Endothelial cell of umbilical vein (primary cell): ENCODE measurements at regions not wholly inside any gene's neighbourhood (a gene's known extent, or its start where the extent isn't known, plus 50 kb on each side); places are given as distances from the start of the nearest gene placed in this dataset.

Experiments used
- BruUV-seq: library from RNA; stranded (reverse); fragments of 400-500 nt; replicated peaks from 2 replicates; lab custom pipeline; 2021; lab: Mats Ljungman, UMichigan
- CTCF ChIA-PET: fragments of 300-600, 350-600 bp; sonication (Branson Sonifier 250); formaldehyde crosslinking; loops from one replicate; lab custom pipeline; 2021; ENCODE audit warnings: antibody characterized with exemption, inconsistent platforms; lab: Charles Lee
- POLR2A ChIA-PET: fragments of 300-600, 350-600 bp; sonication (Branson Sonifier 250); formaldehyde crosslinking; loops from one replicate; lab custom pipeline; 2021; ENCODE audit warnings: antibody characterized with exemption, inconsistent platforms; lab: Charles Lee
- DNase-seq: peaks from one replicate; pipeline ENCODE4 v3.0.0-alpha.2; 2011; ENCODE audit warnings: low read depth, low spot score
- FAIRE-seq: peaks from 2 replicates; lab custom pipeline; 2011; peaks lifted over from hg19 to GRCh38; lab: Jason Lieb, UNC
- H2AFZ ChIP-seq: 2 replicates; pipeline ENCODE4 v1.6.0; 2012; ENCODE audit warnings: low read depth, low read length, control low read depth, inconsistent platforms
- H3K27ac ChIP-seq: 2 replicates; pipeline ENCODE4 v1.5.1; 2011; ENCODE audit warnings: low read depth, mild to moderate bottlenecking, control low read depth, low read length, moderate library complexity; ENCODE audit not compliant: insufficient read depth
- H3K27me3 ChIP-seq, 2 experiments: 2 replicates each; pipeline versions ENCODE4 v1.6.0 to v1.6.1; 2011; ENCODE audit warnings: low read length in 2 of 2, mixed read lengths in 1 of 2; ENCODE audit not compliant: control insufficient read depth in 2 of 2, insufficient read depth in 2 of 2
- H3K36me3 ChIP-seq, 2 experiments: 2 replicates in 1 of 2; 3 replicates in 1 of 2; pipeline ENCODE4 v1.5.1; 2011; ENCODE audit warnings: low read length in 2 of 2, mild to moderate bottlenecking in 1 of 2, moderate library complexity in 1 of 2; ENCODE audit not compliant: control insufficient read depth in 2 of 2, insufficient read depth in 2 of 2; ENCODE audit errors: extremely low read depth in 1 of 2
- H3K4me1 ChIP-seq: 3 replicates; pipeline ENCODE4 v1.5.1; 2011; ENCODE audit warnings: mild to moderate bottlenecking, low read length; ENCODE audit not compliant: control insufficient read depth, insufficient read depth; ENCODE audit errors: extremely low read depth
- H3K4me2 ChIP-seq: 2 replicates; pipeline ENCODE4 v1.6.1; 2011; ENCODE audit warnings: low read length, control low read depth, mixed read lengths; ENCODE audit not compliant: insufficient read depth
- H3K4me3 ChIP-seq, 3 experiments: fragments of 200-600 bp in 1 of 3; sonication (generic), shearing (Covaris generic) in 1 of 3; replicated peaks in 1 of 3; 2 replicates each; pipeline ENCODE4 v1.5.1; 2011 to 2016; ENCODE audit warnings: control low read depth in 3 of 3, low read length in 3 of 3, mild to moderate bottlenecking in 2 of 3, inconsistent platforms in 1 of 3, low read depth in 1 of 3, moderate library complexity in 1 of 3; ENCODE audit not compliant: insufficient read depth in 1 of 3
- H3K79me2 ChIP-seq: 2 replicates; pipeline ENCODE4 v1.6.0; 2012; ENCODE audit warnings: low read length, inconsistent platforms; ENCODE audit not compliant: control insufficient read depth, insufficient read depth
- H3K9ac ChIP-seq: replicated peaks from 2 replicates; pipeline ENCODE3; 2011; ENCODE audit warnings: low read length, control low read depth; ENCODE audit not compliant: insufficient read depth; ENCODE audit errors: extremely low read depth
- H3K9me1 ChIP-seq: replicated peaks from 3 replicates; pipeline ENCODE4 v1.6.0; 2011; ENCODE audit warnings: mild to moderate bottlenecking, low read length; ENCODE audit not compliant: control insufficient read depth, insufficient read depth; ENCODE audit errors: extremely low read depth
- H3K9me3 ChIP-seq: replicated peaks from 2 replicates; pipeline ENCODE4 v1.5.1; 2012; ENCODE audit warnings: low read length, inconsistent platforms; ENCODE audit not compliant: control insufficient read depth, insufficient read depth
- H4K20me1 ChIP-seq: replicated peaks from 2 replicates; pipeline ENCODE3; 2011; ENCODE audit warnings: mild to moderate bottlenecking, low read length; ENCODE audit not compliant: control insufficient read depth, insufficient read depth; ENCODE audit errors: extremely low read depth
- EZH2 ChIP-seq: IDR thresholded peaks from 2 replicates; pipeline ENCODE4 v1.6.1; 2012; ENCODE audit warnings: borderline replicate concordance, low read depth, mild to moderate bottlenecking, moderate library complexity, low read length, inconsistent platforms; ENCODE audit not compliant: severe bottlenecking
- FOS ChIP-seq: IDR thresholded peaks from 2 replicates; pipeline ENCODE4 v1.6.1; 2011; ENCODE audit warnings: mild to moderate bottlenecking, low read length, moderate library complexity, borderline replicate concordance; ENCODE audit not compliant: insufficient read depth
- GATA2 ChIP-seq: IDR thresholded peaks from 2 replicates; pipeline ENCODE4 v1.7.0; 2011; ENCODE audit warnings: low read depth, mild to moderate bottlenecking, moderate library complexity, mixed read lengths, low read length; ENCODE audit not compliant: insufficient read length, insufficient read depth
- JUN ChIP-seq: IDR thresholded peaks from 2 replicates; pipeline ENCODE4 v1.6.1; 2011; ENCODE audit warnings: borderline replicate concordance, low read depth; ENCODE audit not compliant: insufficient read length, insufficient read depth
- MYC ChIP-seq: IDR thresholded peaks from one replicate; pipeline ENCODE4 v1.6.1; 2011; ENCODE audit warnings: mild to moderate bottlenecking, low read depth, low read length
- POLR2A ChIP-seq: IDR thresholded peaks from 2 replicates; pipeline ENCODE4 v1.6.1; 2012; ENCODE audit warnings: low read depth, mild to moderate bottlenecking, control low read depth, low read length
- POLR2AphosphoS5 ChIP-seq: IDR thresholded peaks from 2 replicates; pipeline ENCODE4 v1.6.1; 2012; ENCODE audit warnings: low read depth, mild to moderate bottlenecking, control low read depth, low read length, moderate library complexity; ENCODE audit not compliant: insufficient read depth
- dilution Hi-C: fragments of 300-500 bp; cut with MboI; formaldehyde crosslinking; loops from one replicate; pipeline ENCODE4 v1.15.0; 2019; ENCODE audit warnings: low sequenced_read_pairs; ENCODE audit not compliant: extremely low pct_ligation_motif_present
- intact Hi-C: fragments of 100-400 bp; cut with micrococcal nuclease; formaldehyde crosslinking; loops from one replicate; pipeline ENCODE4 v1.10.0; 2022
- TF ChIP-seq, protein P1 (sequence below), 2 donors: IDR thresholded peaks; 1 replicate in 1 of 2; 2 replicates in 1 of 2; pipeline ENCODE4 v1.5.1; 2011; ENCODE audit warnings: low read length in 2 of 2, mild to moderate bottlenecking in 2 of 2, moderate library complexity in 2 of 2, control low read depth in 1 of 2, inconsistent platforms in 1 of 2, low read depth in 1 of 2; ENCODE audit not compliant: insufficient read depth in 1 of 2; ENCODE audit errors: extremely low read depth in 1 of 2
- TF ChIP-seq, protein P2 (sequence below): IDR thresholded peaks from 2 replicates; pipeline ENCODE4 v1.6.1; 2011; ENCODE audit not compliant: insufficient read depth, insufficient read length

DNA sequence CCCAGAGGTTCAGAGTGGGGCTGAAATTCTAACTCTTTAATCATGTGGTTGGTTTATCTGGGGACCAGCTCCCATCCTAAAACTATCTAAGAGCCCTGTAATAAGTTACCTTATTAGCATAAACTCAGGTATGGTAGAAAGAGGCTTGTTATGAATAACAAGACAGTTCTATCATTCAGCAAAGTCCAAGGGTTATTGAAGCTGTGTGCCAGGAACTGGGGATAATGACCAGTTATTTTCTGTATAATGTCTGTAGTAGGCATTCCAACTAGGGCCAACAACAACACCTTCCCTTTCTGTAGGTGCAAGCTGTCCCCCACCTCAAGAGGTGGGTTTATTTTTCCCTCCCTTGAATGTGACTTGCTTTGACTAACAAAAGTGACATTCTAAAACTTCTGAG, 170.1 kb downstream of the CD83 start:
- Histone ChIP-seq H2AFZ (no peak overlapping the region), H4K20me1 (no peaks in the 10 kb centered on the region), H3K36me3 (no peaks in the 10 kb centered on the region), H3K4me1 (no peaks in the 10 kb centered on the region), H3K4me3 (no peak overlapping the region), H3K27me3 (no peaks in the 10 kb centered on the region), H3K27ac (no peak overlapping the region), H3K9ac (no peak overlapping the region), H3K9me3 (peaks cover 2% of the 10 kb centered on the region), H3K4me2 (no peak overlapping the region), H3K79me2 (no peaks in the 10 kb centered on the region), H3K9me1 (no peaks in the 10 kb centered on the region)
- dilution Hi-C loops = no loop called here
- FAIRE-seq = no peak
- intact Hi-C loops = no loop called here
- no peak for DNase-seq
- no TSS peak for BruUV-seq
- TF ChIP-seq JUN (no peak), EZH2 (no peak), FOS (no peak), GATA2 (no peak), POLR2A (no peak), POLR2AphosphoS5 (no peak), MYC (no peak)
- TF ChIP-seq, protein P1, sequence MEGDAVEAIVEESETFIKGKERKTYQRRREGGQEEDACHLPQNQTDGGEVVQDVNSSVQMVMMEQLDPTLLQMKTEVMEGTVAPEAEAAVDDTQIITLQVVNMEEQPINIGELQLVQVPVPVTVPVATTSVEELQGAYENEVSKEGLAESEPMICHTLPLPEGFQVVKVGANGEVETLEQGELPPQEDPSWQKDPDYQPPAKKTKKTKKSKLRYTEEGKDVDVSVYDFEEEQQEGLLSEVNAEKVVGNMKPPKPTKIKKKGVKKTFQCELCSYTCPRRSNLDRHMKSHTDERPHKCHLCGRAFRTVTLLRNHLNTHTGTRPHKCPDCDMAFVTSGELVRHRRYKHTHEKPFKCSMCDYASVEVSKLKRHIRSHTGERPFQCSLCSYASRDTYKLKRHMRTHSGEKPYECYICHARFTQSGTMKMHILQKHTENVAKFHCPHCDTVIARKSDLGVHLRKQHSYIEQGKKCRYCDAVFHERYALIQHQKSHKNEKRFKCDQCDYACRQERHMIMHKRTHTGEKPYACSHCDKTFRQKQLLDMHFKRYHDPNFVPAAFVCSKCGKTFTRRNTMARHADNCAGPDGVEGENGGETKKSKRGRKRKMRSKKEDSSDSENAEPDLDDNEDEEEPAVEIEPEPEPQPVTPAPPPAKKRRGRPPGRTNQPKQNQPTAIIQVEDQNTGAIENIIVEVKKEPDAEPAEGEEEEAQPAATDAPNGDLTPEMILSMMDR (IDR thresholded peaks at IDR 0.05; ENCODE audit: extremely low read depth in 1 of 2, insufficient read depth in 1 of 2, low read depth in 1 of 2, low read length in 2 of 2) = no peak
- TF ChIP-seq, protein P2, sequence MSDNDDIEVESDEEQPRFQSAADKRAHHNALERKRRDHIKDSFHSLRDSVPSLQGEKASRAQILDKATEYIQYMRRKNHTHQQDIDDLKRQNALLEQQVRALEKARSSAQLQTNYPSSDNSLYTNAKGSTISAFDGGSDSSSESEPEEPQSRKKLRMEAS = no peak
- POLR2A ChIA-PET = no interaction called here
- CTCF ChIA-PET = no interaction called here
